Lower leg skin (tissue), 4 donors: ENCODE measurements at regions not wholly inside any gene's neighbourhood (a gene's known extent, or its start where the extent isn't known, plus 50 kb on each side); places are given as distances from the start of the nearest gene placed in this dataset.

Experiments
- DNase-seq, 2 donors: peaks; one replicate each; pipeline ENCODE4 v3.0.0-alpha.2; 2019; ENCODE audit warnings: low spot score in 2 of 2
- H3K4me3 ChIP-seq: fragments of 200-600 bp; sonication (generic); 2 replicates; pipeline ENCODE4 v1.5.1; 2017; ENCODE audit warnings: mild to moderate bottlenecking, low read depth; ENCODE audit not compliant: poor library complexity, severe bottlenecking
- POLR2A ChIP-seq, 2 donors: fragments of 450-650 bp; IDR thresholded peaks; one replicate each; pipeline ENCODE4 v1.6.1; 2016 to 2017; ENCODE audit warnings: antibody characterized with exemption in 2 of 2, mild to moderate bottlenecking in 1 of 2, moderate library complexity in 1 of 2
- WGBS, 2 donors: methylation state at CpG; one replicate each; pipeline ENCODE4 v1.1.5; 2018; 5-methylcytosine and 5-hydroxymethylcytosine counted together
- intact Hi-C: fragments of 100-400 bp; cut with DNase I; formaldehyde crosslinking; loops from one replicate; pipeline ENCODE4 v1.15.0; 2023; ENCODE audit warnings: low total_unique reads
- TF ChIP-seq, protein P1 (sequence below), 3 donors: fragments of 450-650 bp; IDR thresholded peaks; one replicate each; pipeline ENCODE4 v1.5.1; 2016; ENCODE audit warnings: antibody characterized with exemption in 3 of 3, mild to moderate bottlenecking in 3 of 3, moderate library complexity in 2 of 3

- TF ChIP-seq POLR2A (IDR thresholded peaks at IDR 0.05): no peak
- TF ChIP-seq, protein P1, sequence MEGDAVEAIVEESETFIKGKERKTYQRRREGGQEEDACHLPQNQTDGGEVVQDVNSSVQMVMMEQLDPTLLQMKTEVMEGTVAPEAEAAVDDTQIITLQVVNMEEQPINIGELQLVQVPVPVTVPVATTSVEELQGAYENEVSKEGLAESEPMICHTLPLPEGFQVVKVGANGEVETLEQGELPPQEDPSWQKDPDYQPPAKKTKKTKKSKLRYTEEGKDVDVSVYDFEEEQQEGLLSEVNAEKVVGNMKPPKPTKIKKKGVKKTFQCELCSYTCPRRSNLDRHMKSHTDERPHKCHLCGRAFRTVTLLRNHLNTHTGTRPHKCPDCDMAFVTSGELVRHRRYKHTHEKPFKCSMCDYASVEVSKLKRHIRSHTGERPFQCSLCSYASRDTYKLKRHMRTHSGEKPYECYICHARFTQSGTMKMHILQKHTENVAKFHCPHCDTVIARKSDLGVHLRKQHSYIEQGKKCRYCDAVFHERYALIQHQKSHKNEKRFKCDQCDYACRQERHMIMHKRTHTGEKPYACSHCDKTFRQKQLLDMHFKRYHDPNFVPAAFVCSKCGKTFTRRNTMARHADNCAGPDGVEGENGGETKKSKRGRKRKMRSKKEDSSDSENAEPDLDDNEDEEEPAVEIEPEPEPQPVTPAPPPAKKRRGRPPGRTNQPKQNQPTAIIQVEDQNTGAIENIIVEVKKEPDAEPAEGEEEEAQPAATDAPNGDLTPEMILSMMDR (IDR thresholded peaks at IDR 0.05): no peak
- no peak for DNase-seq
- no peak overlapping the region for H3K4me3 ChIP-seq
- intact Hi-C loops: no loop called here
Measured at GRCh38 chr10:61323726-61324125, 129.5 kb downstream of the TMEM26 start.

GRCh38 chr10:61321041-61321857 is 131.9 kb downstream of the TMEM26 start:
- TF ChIP-seq POLR2A (IDR thresholded peaks at IDR 0.05): no peak
- TF ChIP-seq, protein P1 (IDR thresholded peaks at IDR 0.05): no peak
- WGBS, 2 donors: 44 to 53% methylated on average over 3 of the region's 3 CpGs
- H3K4me3 ChIP-seq: no peak overlapping the region
- intact Hi-C loops: no loop called here
- no peak for DNase-seq

DNA sequence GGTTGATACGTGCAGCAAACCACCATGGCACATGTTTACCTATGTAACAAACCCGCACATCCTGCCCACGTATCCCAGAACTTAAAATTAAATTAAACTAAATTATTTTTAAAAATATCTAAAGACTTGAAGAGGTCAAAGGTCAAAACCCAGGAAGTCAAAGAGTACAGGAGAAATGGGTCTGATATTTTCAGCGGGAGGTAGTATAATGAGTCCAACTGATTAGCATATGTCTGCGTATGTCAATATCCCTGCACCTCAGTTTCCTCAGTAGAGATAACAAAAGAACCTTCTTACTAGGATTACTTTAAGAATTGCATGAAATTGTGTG is 133.0 kb downstream of the TMEM26 start:
- 93% methylated on average over 5 of the region's 5 CpGs for WGBS, 2 donors
- no peak overlapping the region for H3K4me3 ChIP-seq
- intact Hi-C loops: no loop called here
- DNase-seq: no peak
- TF ChIP-seq POLR2A (IDR thresholded peaks at IDR 0.05): no peak
- TF ChIP-seq, protein P1 (IDR thresholded peaks at IDR 0.05): no peak

DNA sequence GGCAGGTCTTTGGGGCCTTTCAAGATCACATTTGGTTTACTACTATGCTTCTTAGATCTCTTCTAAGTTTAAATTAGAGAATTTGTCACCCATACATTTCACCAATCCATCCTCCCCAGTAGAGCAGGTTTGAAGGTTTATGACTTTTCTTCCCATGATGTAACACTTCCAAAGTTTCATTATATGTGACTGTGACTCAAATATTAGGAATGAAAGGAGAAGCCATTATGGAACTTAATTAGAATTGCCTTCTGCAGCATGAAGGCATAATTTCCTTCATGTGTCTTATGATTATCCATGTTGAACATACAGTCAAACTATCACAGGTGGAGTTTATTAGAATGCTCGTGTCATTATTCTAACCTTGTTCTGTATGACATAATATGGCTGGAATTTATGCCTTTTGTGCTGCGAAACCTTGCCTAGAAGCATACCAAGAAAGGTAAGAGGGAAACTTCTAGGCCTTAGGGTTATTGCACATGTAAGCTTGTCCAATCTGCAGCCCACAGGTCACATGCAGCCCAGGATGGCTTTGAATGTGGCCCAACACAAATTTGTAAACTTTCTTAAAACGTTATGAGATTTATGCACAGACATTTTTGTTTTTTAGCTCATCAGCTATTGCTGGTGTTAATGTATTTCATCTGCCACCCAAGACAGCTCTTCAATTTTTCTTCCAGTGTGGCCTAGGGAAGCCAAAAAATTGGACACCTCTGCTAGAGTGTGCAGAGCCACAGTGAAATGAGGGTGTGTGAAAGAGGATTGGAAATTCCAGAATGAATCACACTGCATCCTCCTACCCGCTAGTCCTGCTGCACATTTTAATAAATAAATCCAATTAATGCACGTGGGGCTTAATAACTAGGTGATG is 133.6 kb downstream of the TMEM26 start:
- intact Hi-C loops: no loop called here
- TF ChIP-seq POLR2A (IDR thresholded peaks at IDR 0.05): no peak
- TF ChIP-seq, protein P1 (IDR thresholded peaks at IDR 0.05): no peak
- H3K4me3 ChIP-seq: no peak overlapping the region
- WGBS, 2 donors: 74 to 79% methylated on average over 5 of the region's 5 CpGs
- DNase-seq: no peak

GRCh38 chr10:61318429-61318828 is 134.8 kb downstream of the TMEM26 start:
- no peak overlapping the region for H3K4me3 ChIP-seq
- intact Hi-C loops: no loop called here
- TF ChIP-seq, protein P1 (IDR thresholded peaks at IDR 0.05): no peak
- TF ChIP-seq POLR2A (IDR thresholded peaks at IDR 0.05): no peak
- DNase-seq: no peak
